ENCODE measurements at regions not wholly inside any gene's neighbourhood (a gene's known extent, or its start where the extent isn't known, plus 50 kb on each side); places are given as distances from the start of the nearest gene placed in this dataset.

- TF ChIP-seq, protein P1, sequence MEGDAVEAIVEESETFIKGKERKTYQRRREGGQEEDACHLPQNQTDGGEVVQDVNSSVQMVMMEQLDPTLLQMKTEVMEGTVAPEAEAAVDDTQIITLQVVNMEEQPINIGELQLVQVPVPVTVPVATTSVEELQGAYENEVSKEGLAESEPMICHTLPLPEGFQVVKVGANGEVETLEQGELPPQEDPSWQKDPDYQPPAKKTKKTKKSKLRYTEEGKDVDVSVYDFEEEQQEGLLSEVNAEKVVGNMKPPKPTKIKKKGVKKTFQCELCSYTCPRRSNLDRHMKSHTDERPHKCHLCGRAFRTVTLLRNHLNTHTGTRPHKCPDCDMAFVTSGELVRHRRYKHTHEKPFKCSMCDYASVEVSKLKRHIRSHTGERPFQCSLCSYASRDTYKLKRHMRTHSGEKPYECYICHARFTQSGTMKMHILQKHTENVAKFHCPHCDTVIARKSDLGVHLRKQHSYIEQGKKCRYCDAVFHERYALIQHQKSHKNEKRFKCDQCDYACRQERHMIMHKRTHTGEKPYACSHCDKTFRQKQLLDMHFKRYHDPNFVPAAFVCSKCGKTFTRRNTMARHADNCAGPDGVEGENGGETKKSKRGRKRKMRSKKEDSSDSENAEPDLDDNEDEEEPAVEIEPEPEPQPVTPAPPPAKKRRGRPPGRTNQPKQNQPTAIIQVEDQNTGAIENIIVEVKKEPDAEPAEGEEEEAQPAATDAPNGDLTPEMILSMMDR (conservative IDR thresholded peaks at IDR 0.05; ENCODE audit: low read depth, low read length) = no peak
- no peak for TF ChIP-seq EZH2 (IDR thresholded peaks at IDR 0.05; ENCODE audit: borderline replicate concordance, low read depth, low read length, poor library complexity, severe bottlenecking)
Observed at GRCh38 chr1:68313735-68314134, 81.4 kb upstream of the WLS start.

Data from A673 (cell line).